ENCODE measurements at regions not wholly inside any gene's neighbourhood (a gene's known extent, or its start where the extent isn't known, plus 50 kb on each side); places are given as distances from the start of the nearest gene placed in this dataset.

DNA sequence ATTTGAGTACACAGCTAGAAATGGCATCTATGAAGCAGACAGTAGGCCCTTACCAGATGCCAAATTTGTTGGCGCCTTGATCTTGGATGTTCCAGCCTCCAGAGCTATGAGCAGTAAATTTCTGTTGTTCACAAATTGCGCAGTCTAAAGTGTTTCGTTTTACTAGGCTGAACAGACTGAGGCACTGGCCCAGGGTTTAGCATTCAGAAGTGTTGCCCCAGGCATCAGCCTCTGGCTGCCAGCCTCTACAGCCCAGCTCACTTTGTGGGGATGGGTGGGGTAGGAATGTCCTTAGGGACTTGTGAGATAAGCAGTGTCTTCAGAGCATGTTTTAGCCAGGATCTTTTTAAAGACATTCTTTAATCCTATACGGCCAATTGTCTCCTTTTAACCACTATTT, 51.5 kb upstream of the MGAT5 start:
- Histone ChIP-seq H3K23ac (ENCODE audit: low read depth, low read length) (no peak overlapping the region), H3K56ac (ENCODE audit: extremely low read depth, insufficient read depth, low read length) (no peak overlapping the region), H3K9me1 (ENCODE audit: insufficient read depth, low read length) (peaks cover 23% of the 10 kb centered on the region), H3K4ac (ENCODE audit: low read depth, low read length) (no peak overlapping the region), H4K91ac (ENCODE audit: insufficient read depth, low read depth, low read length) (no peak overlapping the region), H3K14ac (replicated peaks; ENCODE audit: low read depth, low read length) (no peak overlapping the region), H3K27ac (ENCODE audit: insufficient read depth, low read length) (no peak overlapping the region), H3K18ac (ENCODE audit: low read depth, low read length) (no peak overlapping the region), H3K9ac (ENCODE audit: low read depth, low read length) (no peak overlapping the region), H2BK20ac (ENCODE audit: low read depth, low read length) (no peak overlapping the region), H3K36me3 (ENCODE audit: control insufficient read depth, insufficient read depth, low read length) (no peaks in the 10 kb centered on the region), H3K4me2 (ENCODE audit: low read depth, low read length) (no peak overlapping the region), H4K5ac (ENCODE audit: low read depth, low read length) (no peak overlapping the region), H4K20me1 (ENCODE audit: insufficient read depth, low read length) (peaks cover 91% of the 10 kb centered on the region), H2BK5ac (ENCODE audit: low read depth, low read length, poor library complexity, severe bottlenecking) (no peak overlapping the region), H2BK15ac (ENCODE audit: low read depth, low read length) (no peak overlapping the region), H2AK5ac (ENCODE audit: low read depth, low read length) (no peak overlapping the region), H3K27me3 (ENCODE audit: control insufficient read depth, insufficient read depth, low read length) (no peaks in the 10 kb centered on the region), H3K79me1 (ENCODE audit: low read depth in 1 of 2, low read length in 2 of 2) (peaks cover 52 to 88% of the 10 kb centered on the region in 2 experiments), H3K4me1 (ENCODE audit: control insufficient read depth, insufficient read depth, low read length) (peaks cover 26% of the 10 kb centered on the region), H3K9me3 (ENCODE audit: control insufficient read depth, insufficient read depth, low read length) (no peaks in the 10 kb centered on the region), H4K8ac (ENCODE audit: low read depth in 2 of 2, low read length in 2 of 2) (no peak overlapping the region), H2BK120ac (ENCODE audit: low read depth, low read length) (no peak overlapping the region), H2AFZ (replicated peaks; ENCODE audit: low read length, poor library complexity) (no peak overlapping the region), H2AK9ac (replicated peaks; ENCODE audit: low read depth, low read length, poor library complexity) (no peak overlapping the region), H3K4me3 (ENCODE audit: insufficient read depth, low read depth, low read length) (no peak overlapping the region)
- DNase-seq, result no peak
- no peak; the same call in 1 of the 2 replicates for ATAC-seq (ENCODE audit: low read depth)
- in situ Hi-C loops (cut with MboI; ENCODE audit: low sequenced_read_pairs) (no loop called here), dilution Hi-C loops (cut with HindIII; ENCODE audit: low sequenced_read_pairs, unreplicated experiment) (no loop called here), intact Hi-C loops (cut with micrococcal nuclease) (no loop called here)
- BruUV-seq (replicated peaks), result no TSS peak
- ChIA-PET POLR2A (ENCODE audit: unreplicated experiment) (no interaction called here), CTCF (interaction anchor here (0.5 kb wide), 1 partner anchor 118 kb away, joined by 4 read pairs; no protein-coding TSS in a partner anchor)
- no peak for TF ChIP-seq SMC3 (IDR thresholded peaks at IDR 0.05; ENCODE audit: low read depth, low read length)
- TF ChIP-seq RAD21 (IDR thresholded peaks at IDR 0.05; ENCODE audit: low read length), result no peak
- TF ChIP-seq, protein P1, sequence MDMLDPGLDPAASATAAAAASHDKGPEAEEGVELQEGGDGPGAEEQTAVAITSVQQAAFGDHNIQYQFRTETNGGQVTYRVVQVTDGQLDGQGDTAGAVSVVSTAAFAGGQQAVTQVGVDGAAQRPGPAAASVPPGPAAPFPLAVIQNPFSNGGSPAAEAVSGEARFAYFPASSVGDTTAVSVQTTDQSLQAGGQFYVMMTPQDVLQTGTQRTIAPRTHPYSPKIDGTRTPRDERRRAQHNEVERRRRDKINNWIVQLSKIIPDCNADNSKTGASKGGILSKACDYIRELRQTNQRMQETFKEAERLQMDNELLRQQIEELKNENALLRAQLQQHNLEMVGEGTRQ (IDR thresholded peaks at IDR 0.05; ENCODE audit: low read depth, low read length), result no peak
- no peak for TF ChIP-seq RFX5 (IDR thresholded peaks at IDR 0.05; ENCODE audit: low read depth, low read length)
- no peak for TF ChIP-seq MAZ (IDR thresholded peaks at IDR 0.05; ENCODE audit: borderline replicate concordance, low read depth, low read length)
- TF ChIP-seq RCOR1 (IDR thresholded peaks at IDR 0.05; ENCODE audit: insufficient replicate concordance, low read length), result no peak
- TF ChIP-seq POLR2A (IDR thresholded peaks at IDR 0.05; ENCODE audit: low read depth, low read length), result no peak
- TF ChIP-seq, protein P2, sequence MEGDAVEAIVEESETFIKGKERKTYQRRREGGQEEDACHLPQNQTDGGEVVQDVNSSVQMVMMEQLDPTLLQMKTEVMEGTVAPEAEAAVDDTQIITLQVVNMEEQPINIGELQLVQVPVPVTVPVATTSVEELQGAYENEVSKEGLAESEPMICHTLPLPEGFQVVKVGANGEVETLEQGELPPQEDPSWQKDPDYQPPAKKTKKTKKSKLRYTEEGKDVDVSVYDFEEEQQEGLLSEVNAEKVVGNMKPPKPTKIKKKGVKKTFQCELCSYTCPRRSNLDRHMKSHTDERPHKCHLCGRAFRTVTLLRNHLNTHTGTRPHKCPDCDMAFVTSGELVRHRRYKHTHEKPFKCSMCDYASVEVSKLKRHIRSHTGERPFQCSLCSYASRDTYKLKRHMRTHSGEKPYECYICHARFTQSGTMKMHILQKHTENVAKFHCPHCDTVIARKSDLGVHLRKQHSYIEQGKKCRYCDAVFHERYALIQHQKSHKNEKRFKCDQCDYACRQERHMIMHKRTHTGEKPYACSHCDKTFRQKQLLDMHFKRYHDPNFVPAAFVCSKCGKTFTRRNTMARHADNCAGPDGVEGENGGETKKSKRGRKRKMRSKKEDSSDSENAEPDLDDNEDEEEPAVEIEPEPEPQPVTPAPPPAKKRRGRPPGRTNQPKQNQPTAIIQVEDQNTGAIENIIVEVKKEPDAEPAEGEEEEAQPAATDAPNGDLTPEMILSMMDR (conservative IDR thresholded peaks at IDR 0.05; ENCODE audit: low read depth, low read length), result no peak
- no peak for TF ChIP-seq NFE2L2 (IDR thresholded peaks at IDR 0.05; ENCODE audit: low read depth, low read length)
- no peak for TF ChIP-seq MXI1 (IDR thresholded peaks at IDR 0.05; ENCODE audit: borderline replicate concordance, low read depth, low read length)
- no peak for TF ChIP-seq CHD1 (IDR thresholded peaks at IDR 0.05; ENCODE audit: low read depth, low read length)
- no peak for TF ChIP-seq CEBPB (IDR thresholded peaks at IDR 0.05; ENCODE audit: low read depth, low read length)
- no peak for TF ChIP-seq MAFK (IDR thresholded peaks at IDR 0.05; ENCODE audit: low read depth, low read length)
- WGBS, 2 experiments (ENCODE audit: extremely low coverage in 2 of 2, insufficient read length in 1 of 2), result 96% methylated on average over 3 of the region's 4 CpGs; no CpG with 5 or more reads in 1 of the 2 experiments
